Nephron progenitor cell (in vitro differentiated cells): ENCODE measurements at regions not wholly inside any gene's neighbourhood (a gene's known extent, or its start where the extent isn't known, plus 50 kb on each side); places are given as distances from the start of the nearest gene placed in this dataset.

ENCODE experiments used
- DNase-seq: peaks from one replicate; pipeline ENCODE4 v3.0.0; 2021
- H3K27ac Mint-ChIP-seq: 2 replicates; pipeline ENCODE4 v1.8.0; 2021; ENCODE audit warnings: mild to moderate bottlenecking, moderate library complexity, mixed read lengths
- H3K27me3 Mint-ChIP-seq: 2 replicates; pipeline ENCODE4 v1.8.0; 2021; ENCODE audit warnings: mild to moderate bottlenecking, low read depth, mixed read lengths; ENCODE audit not compliant: poor library complexity
- H3K36me3 Mint-ChIP-seq: 2 replicates; pipeline ENCODE4 v1.8.0; 2021; ENCODE audit warnings: low read depth, mixed read lengths
- H3K4me1 Mint-ChIP-seq: 2 replicates; pipeline ENCODE4 v1.8.0; 2021; ENCODE audit warnings: mixed read lengths
- H3K4me3 Mint-ChIP-seq: 2 replicates; pipeline ENCODE4 v1.8.0; 2021; ENCODE audit warnings: mild to moderate bottlenecking, moderate library complexity, mixed read lengths
- H3K9me3 Mint-ChIP-seq: 2 replicates; pipeline ENCODE4 v1.8.0; 2021; ENCODE audit warnings: mild to moderate bottlenecking, moderate library complexity, mixed read lengths
- CTCF ChIP-seq: fragments of 200-600 bp; sonication (generic); IDR thresholded peaks from 2 replicates; pipeline ENCODE4 v1.5.0; 2021; ENCODE audit warnings: antibody characterized with exemption

- Mint-ChIP-seq H3K9me3 (peaks cover 14% of the 10 kb centered on the region), H3K4me1 (no peaks in the 10 kb centered on the region), H3K4me3 (no peak overlapping the region), H3K27me3 (no peaks in the 10 kb centered on the region), H3K36me3 (no peaks in the 10 kb centered on the region), H3K27ac (no peak overlapping the region)
- no peak for DNase-seq
- no peak for TF ChIP-seq CTCF
Observed at GRCh38 chr18:73088445-73088844, 220.7 kb upstream of the NETO1 start.

DNA sequence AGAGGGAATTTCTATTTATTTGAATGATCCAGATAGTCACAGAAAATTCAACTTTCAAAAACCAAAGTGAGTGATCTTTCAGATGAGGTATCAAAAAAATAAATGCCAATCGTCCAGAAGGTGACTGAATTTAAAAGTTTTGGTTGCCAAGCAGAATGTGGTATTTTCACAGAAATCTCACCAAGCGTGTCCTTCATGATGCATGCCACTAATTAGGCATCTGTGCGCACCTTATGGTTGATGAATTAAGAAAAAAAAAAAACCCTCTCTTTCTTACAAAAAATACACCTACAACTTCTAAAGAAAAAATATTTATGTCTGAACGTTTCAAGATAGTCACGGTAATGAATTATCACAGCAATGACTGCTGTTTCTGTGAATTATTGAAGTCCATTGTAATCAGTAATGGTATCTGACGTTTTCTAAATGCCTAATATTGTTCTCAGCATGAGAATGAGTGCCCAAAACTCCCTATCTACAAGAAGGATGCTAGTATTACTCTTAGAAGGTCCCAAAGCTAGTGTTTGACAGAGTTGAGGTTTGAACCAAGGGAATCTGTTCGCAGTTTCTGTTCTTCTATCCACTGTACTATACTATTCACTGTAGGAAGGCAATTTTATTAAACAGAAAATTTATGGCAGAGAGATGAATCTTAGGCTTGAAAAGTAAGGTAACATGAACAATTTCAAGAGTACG lies 219.6 kb upstream of the NETO1 start:
- Mint-ChIP-seq H3K9me3 (peaks cover 14% of the 10 kb centered on the region), H3K27ac (no peak overlapping the region), H3K4me3 (no peak overlapping the region), H3K4me1 (no peaks in the 10 kb centered on the region), H3K27me3 (no peaks in the 10 kb centered on the region), H3K36me3 (no peaks in the 10 kb centered on the region)
- no peak for TF ChIP-seq CTCF
- no peak for DNase-seq

GRCh38 chr18:73079920-73080319 lies 212.1 kb upstream of the NETO1 start:
- Mint-ChIP-seq H3K4me1 (no peaks in the 10 kb centered on the region), H3K36me3 (no peaks in the 10 kb centered on the region), H3K27me3 (no peaks in the 10 kb centered on the region), H3K27ac (no peak overlapping the region), H3K9me3 (peaks cover 3% of the 10 kb centered on the region), H3K4me3 (no peak overlapping the region)
- no peak for TF ChIP-seq CTCF
- no peak for DNase-seq

GRCh38 chr18:73060666-73061288 lies 193.0 kb upstream of the NETO1 start:
- H3K27ac Mint-ChIP-seq, result no peak overlapping the region
- DNase-seq, result no peak
- no peak overlapping the region for H3K4me3 Mint-ChIP-seq
- H3K9me3 Mint-ChIP-seq, result no peaks in the 10 kb centered on the region
- H3K4me1 Mint-ChIP-seq, result peaks cover 10% of the 10 kb centered on the region
- no peaks in the 10 kb centered on the region for H3K36me3 Mint-ChIP-seq
- peaks cover 3% of the 10 kb centered on the region for H3K27me3 Mint-ChIP-seq
- no peak for TF ChIP-seq CTCF

GRCh38 chr18:73059280-73059679 lies 191.5 kb upstream of the NETO1 start:
- H3K4me1 Mint-ChIP-seq, result peaks cover 10% of the 10 kb centered on the region
- no peak overlapping the region for H3K4me3 Mint-ChIP-seq
- no peak for TF ChIP-seq CTCF
- DNase-seq, result no peak
- H3K36me3 Mint-ChIP-seq, result no peaks in the 10 kb centered on the region
- H3K27ac Mint-ChIP-seq, result no peak overlapping the region
- H3K9me3 Mint-ChIP-seq, result no peaks in the 10 kb centered on the region
- H3K27me3 Mint-ChIP-seq, result peaks cover 3% of the 10 kb centered on the region

DNA sequence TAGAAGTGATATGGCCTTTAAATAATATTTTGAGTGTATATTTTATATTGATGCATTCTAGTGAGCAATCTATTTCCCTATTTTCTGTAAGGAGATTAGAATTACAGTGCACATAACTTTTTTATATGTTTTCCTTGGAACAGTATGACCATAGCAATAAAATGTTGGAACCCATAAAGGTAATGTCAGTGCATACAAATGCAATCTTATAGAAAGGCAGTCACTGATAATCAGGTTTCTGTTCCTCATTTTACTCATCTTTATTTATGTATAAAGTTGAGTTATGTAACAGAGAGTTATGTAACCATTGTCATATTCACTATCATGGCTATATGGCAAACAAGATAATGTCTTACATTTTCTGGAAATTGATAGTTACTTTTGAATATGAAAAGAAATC lies 179.9 kb upstream of the NETO1 start:
- no peak for TF ChIP-seq CTCF
- no peaks in the 10 kb centered on the region for H3K27me3 Mint-ChIP-seq
- no peak for DNase-seq
- peaks cover 14% of the 10 kb centered on the region for H3K9me3 Mint-ChIP-seq
- no peak overlapping the region for H3K4me3 Mint-ChIP-seq
- H3K36me3 Mint-ChIP-seq, result no peaks in the 10 kb centered on the region
- H3K4me1 Mint-ChIP-seq, result peaks cover 9% of the 10 kb centered on the region
- H3K27ac Mint-ChIP-seq, result no peak overlapping the region
